Uterus (tissue), 3 donors: ENCODE measurements at regions not wholly inside any gene's neighbourhood (a gene's known extent, or its start where the extent isn't known, plus 50 kb on each side); places are given as distances from the start of the nearest gene placed in this dataset.

ENCODE experiments used
- DNase-seq, 2 donors: peaks; one replicate each; pipeline ENCODE4 v3.0.0-alpha.2; 2019 to 2020
- H3K27ac ChIP-seq, 2 donors: fragments of 200-600 bp; sonication (generic); 1 replicate in 1 of 2; 2 replicates in 1 of 2; pipeline ENCODE4 v1.5.1; 2016 to 2018
- H3K27me3 ChIP-seq, 2 donors: fragments of 200-600 bp; sonication (generic); one replicate each; pipeline ENCODE4 v1.5.1; 2018 to 2019; ENCODE audit warnings: control low read depth in 1 of 2
- H3K36me3 ChIP-seq, 2 donors: fragments of 200-600 bp; sonication (generic); one replicate each; pipeline ENCODE4 v1.5.1; 2019; ENCODE audit warnings: control low read depth in 1 of 2
- H3K4me1 ChIP-seq, 2 donors: fragments of 200-600 bp; sonication (generic); one replicate each; pipeline ENCODE4 v1.5.1; 2018 to 2019; ENCODE audit warnings: control low read depth in 1 of 2
- H3K4me3 ChIP-seq, 2 donors: fragments of 200-600 bp; sonication (generic); 1 replicate in 1 of 2; 2 replicates in 1 of 2; pipeline ENCODE4 v1.5.1; 2018 to 2019; ENCODE audit warnings: mild to moderate bottlenecking in 1 of 2
- H3K9me3 ChIP-seq, 2 donors: fragments of 200-600 bp; sonication (generic); one replicate each; pipeline ENCODE4 v1.5.1; 2019; ENCODE audit warnings: control low read depth in 1 of 2
- CTCF ChIP-seq, 4 experiments: fragments of 200-600 bp in 2 of 4; fragments of 450-650 bp in 2 of 4; sonication (generic) in 2 of 4; IDR thresholded peaks; one replicate each; pipeline ENCODE4 v1.5.1; 2016 to 2019; ENCODE audit warnings: antibody characterized with exemption in 4 of 4, mild to moderate bottlenecking in 2 of 4, moderate library complexity in 1 of 4
- POLR2A ChIP-seq, 2 donors: fragments of 450-650 bp; IDR thresholded peaks; one replicate each; pipeline ENCODE4 v1.6.1; 2016; ENCODE audit warnings: antibody characterized with exemption in 2 of 2, mild to moderate bottlenecking in 1 of 2, moderate library complexity in 1 of 2
- intact Hi-C: fragments of 100-400 bp; cut with DNase I; formaldehyde crosslinking; loops from one replicate; pipeline ENCODE4 v1.15.1; 2023; ENCODE audit warnings: low total_unique reads
- donor health status: DM: yes; HTN: yes; CAD: no.

GRCh38 chr5:136905571-136905970, 540.2 kb upstream of the TRPC7 start:
- TF ChIP-seq CTCF (IDR thresholded peaks at IDR 0.05): no peak
- TF ChIP-seq POLR2A (IDR thresholded peaks at IDR 0.05): no peak
- no peak for DNase-seq
- Histone ChIP-seq H3K4me1 (no peaks in the 10 kb centered on the region), H3K27me3 (no peaks in the 10 kb centered on the region), H3K4me3 (no peak overlapping the region), H3K9me3 (no peaks in the 10 kb centered on the region), H3K36me3 (no peaks in the 10 kb centered on the region), H3K27ac (no peak overlapping the region)
- intact Hi-C loops: no loop called here

- Histone ChIP-seq H3K36me3 (no peaks in the 10 kb centered on the region), H3K27ac (no peak overlapping the region), H3K27me3 (no peaks in the 10 kb centered on the region), H3K4me1 (no peaks in the 10 kb centered on the region), H3K4me3 (no peak overlapping the region), H3K9me3 (no peaks in the 10 kb centered on the region)
- TF ChIP-seq CTCF (IDR thresholded peaks at IDR 0.05) (no peak), POLR2A (IDR thresholded peaks at IDR 0.05) (no peak)
- intact Hi-C loops: no loop called here
- no peak for DNase-seq
These were observed 528.7 kb upstream of the TRPC7 start for GRCh38 chr5:136894070-136894469.

GRCh38 chr5:136892000-136892399, 526.7 kb upstream of the TRPC7 start:
- no peak for DNase-seq
- no peak for TF ChIP-seq CTCF (IDR thresholded peaks at IDR 0.05)
- TF ChIP-seq POLR2A (IDR thresholded peaks at IDR 0.05): no peak
- no peaks in the 10 kb centered on the region for H3K4me1 ChIP-seq
- H3K36me3 ChIP-seq: no peaks in the 10 kb centered on the region
- H3K4me3 ChIP-seq: no peak overlapping the region
- H3K9me3 ChIP-seq: no peaks in the 10 kb centered on the region
- H3K27ac ChIP-seq: no peak overlapping the region
- intact Hi-C loops: no loop called here
- no peaks in the 10 kb centered on the region for H3K27me3 ChIP-seq

- no peaks in the 10 kb centered on the region for H3K4me1 ChIP-seq
- H3K4me3 ChIP-seq: no peak overlapping the region
- intact Hi-C loops: no loop called here
- no peaks in the 10 kb centered on the region for H3K27me3 ChIP-seq
- DNase-seq: no peak
- H3K36me3 ChIP-seq: no peaks in the 10 kb centered on the region
- no peak for TF ChIP-seq POLR2A (IDR thresholded peaks at IDR 0.05)
- no peak for TF ChIP-seq CTCF (IDR thresholded peaks at IDR 0.05)
- no peak overlapping the region for H3K27ac ChIP-seq
- H3K9me3 ChIP-seq: no peaks in the 10 kb centered on the region
These were observed 526.0 kb upstream of the TRPC7 start for GRCh38 chr5:136891175-136891972.

GRCh38 chr5:136890431-136891148, 525.2 kb upstream of the TRPC7 start:
- intact Hi-C loops: no loop called here
- Histone ChIP-seq H3K27me3 (no peaks in the 10 kb centered on the region), H3K9me3 (no peaks in the 10 kb centered on the region), H3K4me3 (no peak overlapping the region), H3K4me1 (no peaks in the 10 kb centered on the region), H3K36me3 (no peaks in the 10 kb centered on the region), H3K27ac (no peak overlapping the region)
- TF ChIP-seq POLR2A (IDR thresholded peaks at IDR 0.05): no peak
- no peak for DNase-seq
